ENCODE measurements at regions not wholly inside any gene's neighbourhood (a gene's known extent, or its start where the extent isn't known, plus 50 kb on each side); places are given as distances from the start of the nearest gene placed in this dataset.

GRCh38 chr12:19932413-19932812, 435.9 kb upstream of the PDE3A start:
- Histone ChIP-seq H3K27ac (no peak overlapping the region), H3K36me3 (no peaks in the 10 kb centered on the region), H3K9me3 (no peaks in the 10 kb centered on the region), H3K4me3 (no peak overlapping the region), H3K4me1 (no peaks in the 10 kb centered on the region), H3K27me3 (no peaks in the 10 kb centered on the region)
- no peak for DNase-seq
- intact Hi-C loops (cut with DNase I) = no loop called here
- WGBS, 2 donors = 78 to 80% methylated on average over 4 of the region's 4 CpGs
- TF ChIP-seq CTCF (IDR thresholded peaks at IDR 0.05) = no peak
- TF ChIP-seq POLR2A (IDR thresholded peaks at IDR 0.05) = no peak

- TF ChIP-seq CTCF (IDR thresholded peaks at IDR 0.05) (no peak), POLR2A (IDR thresholded peaks at IDR 0.05) (no peak)
- H3K27me3 ChIP-seq = no peaks in the 10 kb centered on the region
- intact Hi-C loops (cut with DNase I) = no loop called here
- no peaks in the 10 kb centered on the region for H3K9me3 ChIP-seq
- 78 to 87% methylated on average over 3 of the region's 3 CpGs for WGBS, 2 donors
- no peaks in the 10 kb centered on the region for H3K4me1 ChIP-seq
- no peak overlapping the region for H3K4me3 ChIP-seq
- no peak overlapping the region for H3K27ac ChIP-seq
- H3K36me3 ChIP-seq = no peaks in the 10 kb centered on the region
- DNase-seq = no peak
These were observed 434.4 kb upstream of the PDE3A start for GRCh38 chr12:19933924-19934323.

GRCh38 chr12:19937161-19937560, 431.2 kb upstream of the PDE3A start:
- DNase-seq = no peak
- Histone ChIP-seq H3K4me3 (no peak overlapping the region), H3K9me3 (no peaks in the 10 kb centered on the region), H3K36me3 (no peaks in the 10 kb centered on the region), H3K27ac (no peak overlapping the region), H3K27me3 (no peaks in the 10 kb centered on the region), H3K4me1 (no peaks in the 10 kb centered on the region)
- intact Hi-C loops (cut with DNase I) = no loop called here
- TF ChIP-seq POLR2A (IDR thresholded peaks at IDR 0.05) (no peak), CTCF (IDR thresholded peaks at IDR 0.05) (no peak)
- WGBS, 2 donors = 79 to 82% methylated on average over 6 of the region's 6 CpGs

GRCh38 chr12:19938031-19938430, 430.3 kb upstream of the PDE3A start:
- no peaks in the 10 kb centered on the region for H3K27me3 ChIP-seq
- no peak for DNase-seq
- intact Hi-C loops (cut with DNase I) = no loop called here
- WGBS, 2 donors = 54 to 69% methylated on average over 2 of the region's 2 CpGs
- H3K4me1 ChIP-seq = no peaks in the 10 kb centered on the region
- H3K9me3 ChIP-seq = no peaks in the 10 kb centered on the region
- no peak overlapping the region for H3K27ac ChIP-seq
- H3K4me3 ChIP-seq = no peak overlapping the region
- TF ChIP-seq CTCF (IDR thresholded peaks at IDR 0.05) (no peak), POLR2A (IDR thresholded peaks at IDR 0.05) (no peak)
- H3K36me3 ChIP-seq = no peaks in the 10 kb centered on the region

GRCh38 chr12:19938491-19938890, 429.8 kb upstream of the PDE3A start:
- no peak for TF ChIP-seq CTCF (IDR thresholded peaks at IDR 0.05)
- TF ChIP-seq POLR2A (IDR thresholded peaks at IDR 0.05) = no peak
- intact Hi-C loops (cut with DNase I) = no loop called here
- Histone ChIP-seq H3K27ac (no peak overlapping the region), H3K9me3 (no peaks in the 10 kb centered on the region), H3K36me3 (no peaks in the 10 kb centered on the region), H3K27me3 (no peaks in the 10 kb centered on the region), H3K4me1 (no peaks in the 10 kb centered on the region), H3K4me3 (no peak overlapping the region)
- 100% methylated on average over 1 of the region's 1 CpG for WGBS, 2 donors
- no peak for DNase-seq
